ENCODE measurements at regions not wholly inside any gene's neighbourhood (a gene's known extent, or its start where the extent isn't known, plus 50 kb on each side); places are given as distances from the start of the nearest gene placed in this dataset.

DNA sequence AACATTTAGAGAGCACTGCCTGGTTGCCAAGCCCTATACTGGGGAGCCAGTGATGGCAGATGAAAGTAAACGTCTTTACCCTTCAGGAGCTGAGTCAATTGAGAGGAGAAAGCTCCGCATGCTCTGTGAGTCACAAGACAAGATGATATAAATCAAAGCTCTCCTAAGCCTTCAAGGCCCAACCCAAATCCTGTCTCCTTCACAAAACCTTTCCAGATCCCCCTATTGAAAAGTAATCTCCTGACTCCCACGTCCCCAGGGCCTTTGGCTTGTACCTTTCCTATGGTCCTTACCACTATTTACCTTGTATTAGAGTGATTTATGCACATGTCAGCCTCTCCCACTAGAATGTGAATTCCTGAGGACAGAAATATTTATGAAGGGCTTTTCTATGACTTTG, 230.1 kb upstream of the TENM4 start:
- no peak for TF ChIP-seq CTCF (IDR thresholded peaks at IDR 0.05; ENCODE audit: insufficient read depth, low read length, severe bottlenecking)
- no peak for FAIRE-seq

GRCh38 chr11:79668575-79668974, 227.7 kb upstream of the TENM4 start:
- Histone ChIP-seq H3K36me3 (ENCODE audit: control insufficient read depth, insufficient read depth, low read length) (no peaks in the 10 kb centered on the region), H3K4me3 (ENCODE audit: low read depth, low read length) (no peak overlapping the region), H3K27me3 (ENCODE audit: control insufficient read depth, insufficient read depth, low read length) (no peaks in the 10 kb centered on the region)
- no peak for TF ChIP-seq CTCF (IDR thresholded peaks at IDR 0.05; ENCODE audit: insufficient read depth, low read length, severe bottlenecking)
- DNase-seq (ENCODE audit: low read depth) (no peak), FAIRE-seq (no peak)

More for the DNA sequence above, 230.1 kb upstream of the TENM4 start:
- Histone ChIP-seq H3K27me3 (ENCODE audit: control insufficient read depth, insufficient read depth, low read length) (no peaks in the 10 kb centered on the region), H3K4me3 (ENCODE audit: low read depth, low read length) (no peak overlapping the region), H3K36me3 (ENCODE audit: control insufficient read depth, insufficient read depth, low read length) (no peaks in the 10 kb centered on the region)
- no peak for DNase-seq (ENCODE audit: low read depth)

GRCh38 chr11:79667380-79667779, 226.6 kb upstream of the TENM4 start:
- DNase-seq (ENCODE audit: low read depth), result peak; percentile 37
- Histone ChIP-seq H3K36me3 (ENCODE audit: control insufficient read depth, insufficient read depth, low read length) (no peaks in the 10 kb centered on the region), H3K27me3 (ENCODE audit: control insufficient read depth, insufficient read depth, low read length) (no peaks in the 10 kb centered on the region), H3K4me3 (ENCODE audit: low read depth, low read length) (no peak overlapping the region)
- no peak for FAIRE-seq
- no peak for TF ChIP-seq CTCF (IDR thresholded peaks at IDR 0.05; ENCODE audit: insufficient read depth, low read length, severe bottlenecking)

DNA sequence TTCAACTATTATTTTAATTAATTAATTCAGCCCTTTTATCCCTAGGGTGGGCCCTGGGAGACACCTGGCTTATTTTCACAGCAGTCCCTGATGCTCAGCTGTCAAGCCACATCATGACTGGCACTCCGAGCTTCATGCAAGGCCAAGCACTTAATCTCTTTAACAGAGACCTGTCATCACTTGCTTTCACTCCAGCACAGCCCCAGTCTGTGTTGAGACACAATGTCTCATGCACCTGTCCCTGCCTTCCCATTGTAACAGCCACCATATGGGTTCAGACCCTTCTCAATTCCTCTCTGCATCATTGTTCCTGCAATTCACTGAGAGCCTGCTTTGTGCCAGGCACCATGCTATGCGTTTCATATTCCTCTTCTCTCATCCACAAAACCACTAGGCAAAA, 222.2 kb upstream of the TENM4 start:
- Histone ChIP-seq H3K27me3 (ENCODE audit: control insufficient read depth, insufficient read depth, low read length) (no peaks in the 10 kb centered on the region), H3K36me3 (ENCODE audit: control insufficient read depth, insufficient read depth, low read length) (no peaks in the 10 kb centered on the region), H3K4me3 (ENCODE audit: low read depth, low read length) (no peak overlapping the region)
- TF ChIP-seq CTCF (IDR thresholded peaks at IDR 0.05; ENCODE audit: insufficient read depth, low read length, severe bottlenecking), result no peak
- DNase-seq (ENCODE audit: low read depth) (no peak), FAIRE-seq (no peak)

DNA sequence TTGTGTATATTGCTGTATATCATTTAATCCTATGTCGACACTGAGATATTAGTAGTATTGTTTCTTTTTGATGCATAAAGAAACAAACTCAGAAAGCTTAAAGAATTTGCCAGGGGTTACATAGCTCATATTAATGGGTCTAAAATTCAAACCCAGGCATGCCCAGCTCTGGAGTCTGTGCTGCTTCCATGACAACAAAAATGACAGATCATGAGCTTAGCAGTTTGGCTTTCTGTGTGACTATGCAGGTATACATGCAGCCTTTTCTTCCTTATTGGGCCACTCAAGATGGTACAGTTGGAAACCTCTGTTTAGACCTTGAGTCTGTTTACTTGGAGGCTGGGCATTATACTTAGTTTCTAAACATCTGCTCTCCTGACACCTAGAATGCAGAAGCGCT, 220.5 kb upstream of the TENM4 start:
- DNase-seq (ENCODE audit: low read depth), result no peak
- TF ChIP-seq CTCF (IDR thresholded peaks at IDR 0.05; ENCODE audit: insufficient read depth, low read length, severe bottlenecking), result no peak

GRCh38 chr11:79648766-79649520, 208.1 kb upstream of the TENM4 start:
- Histone ChIP-seq H3K4me3 (ENCODE audit: low read depth, low read length) (no peak overlapping the region), H3K36me3 (ENCODE audit: control insufficient read depth, insufficient read depth, low read length) (no peaks in the 10 kb centered on the region), H3K27me3 (ENCODE audit: control insufficient read depth, insufficient read depth, low read length) (no peaks in the 10 kb centered on the region)
- TF ChIP-seq CTCF (IDR thresholded peaks at IDR 0.05; ENCODE audit: insufficient read depth, low read length, severe bottlenecking), result no peak
- DNase-seq (ENCODE audit: low read depth) (no peak), FAIRE-seq (no peak)

More for the DNA sequence above, 220.5 kb upstream of the TENM4 start:
- H3K36me3 ChIP-seq (ENCODE audit: control insufficient read depth, insufficient read depth, low read length), result no peaks in the 10 kb centered on the region
- H3K4me3 ChIP-seq (ENCODE audit: low read depth, low read length), result no peak overlapping the region
- no peak for FAIRE-seq
- no peaks in the 10 kb centered on the region for H3K27me3 ChIP-seq (ENCODE audit: control insufficient read depth, insufficient read depth, low read length)
